CD4-positive, alpha-beta T cell treated with Interleukin-12 subunit alpha and Interleukin-12 subunit beta, for 1 hour (primary cell): ENCODE measurements at regions not wholly inside any gene's neighbourhood (a gene's known extent, or its start where the extent isn't known, plus 50 kb on each side); places are given as distances from the start of the nearest gene placed in this dataset.
"Not testable (repeated sequence)": the region's sequence is repeated elsewhere in the genome, so short reads cannot be mapped to it uniquely, and the experiment has no call there.

Experiments
- DNase-seq: peaks from one replicate; pipeline ENCODE4 v3.0.0-alpha.2; 2020

GRCh38 chr4:59517007-59517406, 1683.1 kb upstream of the ADGRL3 start:
- DNase-seq: no peak

DNA sequence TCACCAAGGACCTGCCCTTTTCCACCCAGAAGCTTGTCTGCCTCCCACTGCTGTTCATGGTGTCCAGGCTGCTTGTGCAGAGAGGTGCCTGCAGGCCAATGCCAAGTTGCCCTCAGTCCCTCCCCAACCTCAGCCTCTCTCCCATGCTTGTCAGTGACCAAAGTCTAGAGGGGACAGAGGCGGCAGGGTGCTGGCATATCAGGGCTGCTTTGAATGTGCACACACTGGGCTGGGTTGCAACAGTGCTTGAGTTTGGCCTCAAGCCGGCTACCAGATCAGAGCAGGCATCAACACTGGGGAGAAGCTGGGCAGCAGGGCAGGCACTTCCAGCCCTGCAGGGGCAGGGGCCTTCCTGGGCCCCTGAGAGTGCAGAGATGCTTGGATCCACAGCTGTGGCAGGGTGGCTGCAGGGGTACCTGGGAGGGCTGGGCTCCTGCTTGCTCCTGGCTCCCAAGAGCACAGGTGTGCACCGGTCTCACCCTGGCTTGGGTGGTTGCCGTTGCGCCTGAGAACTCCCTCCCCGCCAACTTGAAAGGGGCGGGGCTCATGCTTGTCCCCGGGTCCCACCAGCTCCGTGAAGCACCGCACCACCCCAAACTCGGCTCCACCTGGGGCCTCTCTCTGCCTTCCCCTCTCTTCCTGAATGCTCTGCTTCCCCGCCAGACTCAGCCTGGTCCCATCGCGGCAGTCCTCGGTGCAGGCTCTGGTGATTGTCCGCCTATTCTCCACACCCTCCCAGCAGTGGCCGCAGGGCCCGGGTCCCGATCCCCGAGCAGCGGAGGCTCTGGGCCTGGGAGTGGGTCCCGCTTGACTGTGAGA, 1681.9 kb upstream of the ADGRL3 start:
- DNase-seq: no peak

DNA sequence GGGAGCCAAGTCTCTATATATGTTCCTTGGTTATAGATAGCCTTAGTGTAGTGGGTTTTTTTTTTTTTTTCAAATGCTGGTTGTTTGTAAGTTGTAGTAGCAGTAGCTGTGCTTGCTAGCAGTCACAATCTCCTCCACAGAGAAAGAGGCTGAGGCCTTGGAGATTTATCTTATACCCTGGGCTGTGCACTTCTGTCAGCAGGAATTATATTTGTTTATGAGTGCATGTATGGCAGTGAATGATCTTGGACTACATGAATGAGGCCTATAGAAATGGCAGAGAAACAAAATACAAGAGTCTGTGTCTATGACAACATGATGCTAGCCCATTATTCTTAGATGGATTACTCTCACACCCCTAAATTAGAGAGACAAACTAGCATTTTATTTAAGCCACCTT, 1674.2 kb upstream of the ADGRL3 start:
- no peak for DNase-seq

DNA sequence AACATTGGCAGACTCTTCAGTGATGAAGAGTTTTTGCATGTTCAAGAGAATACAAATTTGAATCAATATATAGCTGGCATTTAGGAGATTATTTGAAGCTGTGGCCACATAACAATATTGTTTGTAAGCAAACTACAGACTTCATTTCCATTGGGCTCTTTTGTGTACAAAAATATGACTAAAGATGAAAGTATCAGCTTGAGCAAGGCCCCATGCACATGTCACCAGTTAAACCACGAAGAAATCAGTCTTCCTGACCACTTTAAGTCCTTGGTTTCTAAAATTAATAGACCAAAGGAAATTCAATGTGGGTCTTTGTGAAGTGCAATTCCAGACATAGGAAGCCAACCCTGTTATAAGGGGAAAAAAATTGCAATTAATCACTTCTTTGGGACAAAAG, 1664.6 kb upstream of the ADGRL3 start:
- no peak for DNase-seq

DNA sequence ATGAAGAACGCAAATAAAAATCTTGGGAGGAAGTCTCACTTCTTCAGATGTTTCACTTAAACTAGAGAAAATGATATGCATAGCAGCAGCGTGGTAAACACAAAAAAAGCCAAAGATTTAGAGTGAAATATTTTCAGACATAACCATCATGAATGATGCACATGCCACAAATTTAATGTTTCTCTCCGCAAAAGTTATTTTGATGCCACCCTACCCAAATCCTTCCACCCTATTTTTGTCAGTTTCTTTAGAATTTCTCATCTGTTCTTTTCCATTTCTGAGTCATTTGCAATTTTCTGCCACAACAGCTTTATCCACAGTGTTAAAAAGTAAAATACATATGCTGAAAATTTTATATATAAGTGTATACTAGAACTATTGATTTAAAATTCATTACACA, 1663.7 kb upstream of the ADGRL3 start:
- DNase-seq: no peak

- DNase-seq: no peak
These were observed 1662.8 kb upstream of the ADGRL3 start for GRCh38 chr4:59537246-59537886.

DNA sequence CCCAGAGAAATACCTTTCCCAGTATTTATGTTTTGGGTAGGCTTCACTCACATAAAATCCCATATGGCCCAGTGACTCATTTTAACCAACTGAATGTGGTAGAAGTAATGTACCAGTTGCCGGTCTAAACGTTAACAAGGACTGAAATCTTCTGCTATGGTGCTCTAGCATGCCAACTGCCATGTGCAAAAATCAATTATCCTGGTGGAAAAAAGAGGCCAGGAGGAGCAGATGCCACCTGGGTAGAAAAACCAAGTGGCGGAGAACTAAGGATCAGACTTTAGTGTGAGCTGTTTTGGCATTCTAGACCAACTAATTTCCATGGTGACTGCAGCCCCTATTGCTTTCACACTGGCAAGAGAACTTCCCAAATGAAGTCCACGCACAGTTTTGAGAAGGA, 1660.7 kb upstream of the ADGRL3 start:
- DNase-seq: no peak

GRCh38 chr4:59540311-59540710, 1659.8 kb upstream of the ADGRL3 start:
- DNase-seq: no peak

DNA sequence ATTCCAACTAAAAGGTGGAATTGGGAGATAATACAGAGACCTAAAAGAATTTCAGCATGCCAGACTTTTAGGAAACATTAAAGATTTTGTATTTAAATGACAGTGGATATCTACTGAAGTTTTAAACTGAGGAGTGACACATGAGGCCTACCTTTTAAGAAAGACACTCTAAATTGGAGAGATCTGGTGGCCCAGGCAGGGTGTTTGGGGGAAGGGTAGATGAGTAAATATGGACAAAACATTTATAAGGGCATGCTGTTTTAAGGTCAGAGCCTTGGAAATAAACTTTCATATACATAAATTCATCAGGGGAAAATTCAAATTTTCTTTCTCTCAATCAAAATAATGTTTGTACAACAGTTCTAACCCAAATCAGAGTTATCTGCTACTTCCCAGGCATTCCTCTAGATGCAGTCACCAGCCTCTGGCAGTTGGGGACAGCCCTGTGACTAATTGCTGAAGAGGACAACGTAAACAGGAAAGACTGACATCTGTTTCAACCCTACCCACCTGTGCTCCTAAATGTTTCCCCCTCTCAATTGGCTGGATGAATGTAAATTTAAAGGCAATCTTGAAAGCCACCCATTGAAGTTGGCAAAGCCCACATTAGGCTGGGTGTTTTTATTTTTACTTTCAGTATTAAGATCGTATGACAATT, 1646.9 kb upstream of the ADGRL3 start:
- DNase-seq: no peak

DNA sequence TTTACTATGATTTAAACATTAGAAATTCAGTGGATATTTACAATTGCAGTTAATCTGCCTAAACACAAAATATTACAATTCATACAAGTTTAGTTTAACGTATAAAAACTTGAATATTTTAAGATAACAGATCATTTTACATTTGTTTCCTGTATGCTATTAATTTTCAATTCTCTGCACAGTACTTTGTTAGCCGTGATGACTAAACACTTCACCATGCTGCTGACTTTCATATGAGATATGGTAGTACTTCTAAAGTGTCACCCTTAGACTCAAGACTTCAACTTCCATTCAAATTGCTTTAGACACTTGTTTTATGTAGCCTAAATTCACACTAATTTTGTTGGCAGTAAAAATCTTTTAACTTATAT, 1646.4 kb upstream of the ADGRL3 start:
- no peak for DNase-seq

DNA sequence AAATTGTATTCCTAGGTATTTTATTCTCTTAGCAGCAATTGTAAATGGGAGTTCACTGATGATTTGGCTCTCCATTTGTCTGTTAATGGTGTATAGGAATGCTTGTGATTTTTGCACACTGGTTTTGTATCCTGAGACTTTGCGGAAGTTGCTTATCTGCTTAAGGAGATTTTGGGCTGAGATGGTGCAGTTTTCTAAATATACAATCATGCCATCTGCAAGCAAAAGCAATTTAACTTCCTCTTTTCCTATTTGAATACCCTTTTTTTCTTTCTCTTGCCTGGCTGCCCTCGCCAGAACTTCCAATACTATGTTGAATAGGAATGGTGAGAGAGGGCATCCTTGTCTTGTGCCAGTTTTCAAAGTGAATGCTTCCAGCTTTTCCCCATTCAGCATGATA, 1643.9 kb upstream of the ADGRL3 start:
- DNase-seq: not testable (repeated sequence)

DNA sequence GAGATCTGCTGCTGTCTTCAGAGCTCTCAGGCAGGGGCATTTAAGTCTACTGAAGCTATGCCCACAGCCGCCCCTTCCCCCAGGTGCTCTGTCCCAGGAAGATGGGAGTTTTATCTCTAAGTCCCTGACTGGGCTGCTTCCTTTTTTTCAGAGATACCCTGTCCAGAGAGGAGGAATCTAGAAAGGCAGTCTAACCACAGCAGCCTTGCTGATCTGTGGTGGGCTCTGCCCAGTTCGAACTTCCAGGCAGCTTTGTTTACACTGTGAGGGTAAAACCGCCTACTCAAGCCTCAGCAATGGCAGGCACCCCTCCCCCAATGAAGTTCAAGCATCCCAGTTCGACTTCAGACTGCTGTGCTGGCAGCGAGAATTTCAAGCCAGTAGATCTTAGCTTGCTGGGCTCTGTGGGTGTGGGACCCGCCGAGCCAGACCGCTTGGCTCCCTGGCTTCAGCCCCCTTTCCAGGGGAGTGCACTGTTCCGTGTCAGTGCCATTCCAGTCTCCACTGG, 1639.9 kb upstream of the ADGRL3 start:
- not testable (repeated sequence) for DNase-seq

DNA sequence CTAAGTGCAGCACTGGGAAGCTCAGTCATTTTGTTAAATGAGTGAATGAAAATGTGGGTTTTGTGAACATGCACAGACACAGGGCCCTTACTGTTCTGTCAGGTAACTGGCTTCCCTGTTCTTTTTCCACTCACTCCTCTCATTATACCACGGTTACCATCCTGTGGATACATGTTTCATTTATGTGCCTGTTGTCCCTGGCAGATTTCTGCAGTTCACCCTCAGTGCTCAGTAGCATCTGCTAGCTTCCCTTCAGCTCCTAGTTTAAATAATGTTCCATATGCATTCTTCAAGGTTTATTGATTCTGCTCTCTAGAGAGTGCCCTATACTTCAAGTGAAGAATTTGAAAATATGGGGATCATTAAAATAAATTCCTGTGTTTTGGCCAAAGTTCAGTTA, 1634.3 kb upstream of the ADGRL3 start:
- DNase-seq: no peak

DNA sequence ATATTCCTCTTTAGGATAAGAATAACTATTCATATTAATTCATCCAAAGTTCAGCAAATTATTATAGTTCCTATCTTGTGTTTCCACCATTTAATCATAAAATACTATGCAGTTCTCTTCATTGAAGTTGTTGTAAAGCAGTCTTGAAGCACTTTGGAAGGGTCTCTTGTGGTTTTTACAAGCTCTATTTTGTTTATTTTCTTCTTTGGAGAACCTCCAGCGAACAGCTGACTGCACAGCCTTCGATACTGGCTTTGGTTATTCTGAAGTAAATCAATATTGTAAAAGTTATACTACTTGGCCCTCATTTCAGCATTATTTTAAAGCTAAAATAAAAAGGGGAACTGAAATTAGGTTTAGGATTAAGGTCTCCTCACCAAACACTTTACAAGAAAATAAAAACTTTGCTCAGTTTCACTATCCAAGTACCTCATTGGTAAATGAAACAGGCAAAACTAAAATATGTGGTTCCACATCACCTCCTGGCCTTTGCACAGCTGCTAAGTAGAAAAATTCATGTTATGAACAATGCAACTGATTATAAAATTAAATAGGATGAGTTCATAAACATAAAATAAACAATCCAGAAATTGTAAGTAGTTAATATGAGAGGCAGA, 1629.2 kb upstream of the ADGRL3 start:
- no peak for DNase-seq

DNA sequence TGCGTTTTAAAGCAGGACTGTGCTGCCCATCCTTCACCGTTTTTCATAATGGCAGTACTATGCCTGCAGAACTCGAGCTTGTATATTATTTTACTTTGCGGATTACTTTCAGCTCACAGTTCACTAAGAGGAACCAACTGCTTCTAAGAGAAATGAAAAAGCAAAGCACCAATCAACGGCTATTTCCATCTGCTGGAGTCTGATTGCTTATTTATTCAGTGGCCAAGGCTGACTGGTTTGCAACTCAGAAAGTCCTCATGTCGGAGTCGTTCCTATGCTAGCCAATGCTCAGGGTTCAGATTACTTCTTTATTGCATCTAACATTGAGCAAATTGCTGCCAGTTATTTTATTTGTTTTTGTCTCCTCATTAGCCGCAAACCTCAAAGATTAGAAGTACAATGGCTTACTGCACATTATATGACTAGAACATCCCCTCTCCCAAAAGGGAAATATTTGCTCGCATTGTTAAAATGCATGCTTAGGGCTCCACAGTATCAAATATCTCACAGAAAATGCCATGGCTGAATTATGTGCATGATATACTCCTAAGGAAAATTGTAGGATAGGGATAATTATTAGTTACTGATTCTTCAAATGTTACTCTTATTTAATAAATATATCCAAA, 1628.2 kb upstream of the ADGRL3 start:
- no peak for DNase-seq

GRCh38 chr4:59583845-59584568, 1616.1 kb upstream of the ADGRL3 start:
- no peak for DNase-seq

DNA sequence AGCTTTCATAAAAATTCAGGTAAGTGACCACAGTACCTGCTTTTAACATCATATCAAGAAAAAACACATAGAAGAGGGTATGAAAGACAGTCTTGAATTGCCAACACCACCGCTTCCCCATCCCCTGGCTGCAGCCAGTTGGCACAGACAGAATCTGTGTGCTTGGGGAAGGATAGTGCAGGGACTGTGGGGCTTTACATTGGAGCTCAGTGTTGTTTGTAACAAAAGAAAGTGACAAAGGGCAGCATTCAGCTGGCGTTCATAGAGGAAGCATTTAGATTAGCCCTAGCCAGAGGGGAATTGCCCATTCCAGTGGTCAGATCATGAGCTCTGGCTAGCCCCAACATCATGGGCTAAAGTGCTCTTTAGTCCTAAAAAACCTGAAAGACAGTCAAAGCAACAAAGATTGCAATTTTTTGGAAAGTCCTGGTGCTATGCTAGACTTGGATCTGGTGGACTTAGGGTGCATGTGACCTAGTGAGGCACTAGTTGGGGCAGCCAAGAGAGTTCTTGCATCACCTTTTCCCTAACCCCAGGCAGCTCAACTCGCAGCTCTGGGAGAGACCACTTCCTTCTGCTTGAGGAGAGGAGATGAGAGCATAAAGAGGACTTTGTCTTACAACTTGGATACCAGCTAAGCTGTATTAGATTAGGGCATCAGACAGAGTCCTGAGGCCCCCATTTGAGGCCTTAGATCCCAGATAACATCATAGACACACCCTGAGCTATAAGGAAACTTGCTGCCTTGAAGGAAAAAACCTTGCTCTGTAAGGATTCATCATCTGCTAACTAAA, 1602.4 kb upstream of the ADGRL3 start:
- no peak for DNase-seq

GRCh38 chr4:59598330-59598618, 1601.9 kb upstream of the ADGRL3 start:
- no peak for DNase-seq

DNA sequence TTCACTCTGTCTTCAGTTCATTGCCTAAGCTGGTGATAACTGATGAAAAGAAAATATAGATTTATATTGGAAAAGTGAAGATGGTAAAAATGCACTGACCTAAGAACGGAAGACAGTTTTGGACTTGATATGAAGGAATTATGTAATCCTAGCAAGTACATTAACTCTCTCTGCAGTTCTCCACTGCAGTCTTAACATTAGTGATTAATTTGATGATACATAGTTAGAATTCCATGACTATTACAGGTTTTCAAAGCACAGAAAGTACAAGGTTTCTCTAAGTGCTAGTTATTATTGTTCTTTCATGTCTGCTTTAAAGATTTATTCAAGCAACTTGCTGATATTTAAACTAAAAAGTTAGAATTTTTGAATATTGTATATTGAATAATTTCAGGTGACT, 1591.7 kb upstream of the ADGRL3 start:
- DNase-seq: no peak

- DNase-seq: no peak
These were observed 1587.9 kb upstream of the ADGRL3 start for GRCh38 chr4:59612235-59612634.

DNA sequence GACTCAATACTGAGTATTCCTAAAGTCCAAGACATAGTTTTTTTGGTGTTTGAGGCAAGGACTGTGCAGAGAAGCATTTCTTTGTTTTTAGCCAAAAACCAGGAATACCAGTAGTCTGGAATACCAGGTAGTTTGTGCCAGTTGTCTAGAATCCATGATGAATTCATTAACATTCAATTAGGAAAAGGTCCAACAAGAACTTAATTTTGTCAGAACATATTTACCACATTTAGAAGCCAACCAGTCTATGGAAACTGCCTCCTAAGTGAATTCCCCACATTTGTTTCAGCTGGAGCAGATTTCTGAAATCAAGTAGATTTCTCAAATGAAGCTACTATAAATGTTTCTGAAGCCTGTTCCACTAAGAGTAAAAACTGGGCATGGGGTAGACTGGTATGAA, 1584.8 kb upstream of the ADGRL3 start:
- no peak for DNase-seq

DNA sequence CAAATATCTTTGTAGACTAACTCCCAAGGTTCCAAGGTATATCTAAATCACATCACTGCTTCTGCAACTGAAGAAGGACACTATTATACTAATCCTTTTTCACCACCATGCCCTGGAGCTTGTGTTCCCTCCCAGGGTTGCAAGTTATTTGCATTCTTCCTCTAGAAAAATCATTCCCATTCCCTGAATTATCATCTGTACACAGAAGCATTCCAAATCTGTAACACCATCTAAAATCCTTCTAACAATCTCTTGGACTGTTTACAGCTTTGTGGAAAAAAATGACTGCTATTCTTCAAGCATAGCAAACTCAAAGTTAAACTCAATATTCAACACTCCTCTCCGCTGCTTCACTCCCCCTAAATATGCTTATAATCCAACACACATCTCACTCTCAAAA, 1570.8 kb upstream of the ADGRL3 start:
- no peak for DNase-seq
